ENCODE measurements at regions not wholly inside any gene's neighbourhood (a gene's known extent, or its start where the extent isn't known, plus 50 kb on each side); places are given as distances from the start of the nearest gene placed in this dataset.
A peak's percentile ranks its signal among the peaks of the same experiment; 100 is the strongest.

DNA sequence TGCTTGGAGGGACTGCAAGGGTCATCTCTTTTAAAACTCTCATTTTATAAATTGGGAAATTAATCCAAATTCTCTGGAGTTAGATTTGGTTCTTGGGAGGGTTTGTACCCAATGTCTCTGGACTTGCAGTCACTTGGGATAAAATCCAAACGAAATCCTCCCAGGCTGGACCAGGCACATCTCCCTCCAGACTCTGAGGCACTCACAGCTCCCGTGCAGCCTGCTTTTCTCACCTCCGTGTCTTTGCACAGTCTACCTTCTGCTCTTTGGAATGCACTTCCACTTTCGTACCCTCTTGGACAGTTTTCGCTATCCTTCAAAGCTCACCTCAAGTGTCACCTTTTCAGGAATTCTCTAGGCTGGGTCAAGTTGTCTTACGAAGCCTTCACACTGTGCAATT lies 166.3 kb downstream of the MYCN start:
- H3K27ac ChIP-seq = no peak overlapping the region
- TF ChIP-seq, protein P1, sequence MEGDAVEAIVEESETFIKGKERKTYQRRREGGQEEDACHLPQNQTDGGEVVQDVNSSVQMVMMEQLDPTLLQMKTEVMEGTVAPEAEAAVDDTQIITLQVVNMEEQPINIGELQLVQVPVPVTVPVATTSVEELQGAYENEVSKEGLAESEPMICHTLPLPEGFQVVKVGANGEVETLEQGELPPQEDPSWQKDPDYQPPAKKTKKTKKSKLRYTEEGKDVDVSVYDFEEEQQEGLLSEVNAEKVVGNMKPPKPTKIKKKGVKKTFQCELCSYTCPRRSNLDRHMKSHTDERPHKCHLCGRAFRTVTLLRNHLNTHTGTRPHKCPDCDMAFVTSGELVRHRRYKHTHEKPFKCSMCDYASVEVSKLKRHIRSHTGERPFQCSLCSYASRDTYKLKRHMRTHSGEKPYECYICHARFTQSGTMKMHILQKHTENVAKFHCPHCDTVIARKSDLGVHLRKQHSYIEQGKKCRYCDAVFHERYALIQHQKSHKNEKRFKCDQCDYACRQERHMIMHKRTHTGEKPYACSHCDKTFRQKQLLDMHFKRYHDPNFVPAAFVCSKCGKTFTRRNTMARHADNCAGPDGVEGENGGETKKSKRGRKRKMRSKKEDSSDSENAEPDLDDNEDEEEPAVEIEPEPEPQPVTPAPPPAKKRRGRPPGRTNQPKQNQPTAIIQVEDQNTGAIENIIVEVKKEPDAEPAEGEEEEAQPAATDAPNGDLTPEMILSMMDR (IDR thresholded peaks at IDR 0.05) = no peak
- TF ChIP-seq ZFX (IDR thresholded peaks at IDR 0.05; ENCODE audit: borderline replicate concordance) = no peak

DNA sequence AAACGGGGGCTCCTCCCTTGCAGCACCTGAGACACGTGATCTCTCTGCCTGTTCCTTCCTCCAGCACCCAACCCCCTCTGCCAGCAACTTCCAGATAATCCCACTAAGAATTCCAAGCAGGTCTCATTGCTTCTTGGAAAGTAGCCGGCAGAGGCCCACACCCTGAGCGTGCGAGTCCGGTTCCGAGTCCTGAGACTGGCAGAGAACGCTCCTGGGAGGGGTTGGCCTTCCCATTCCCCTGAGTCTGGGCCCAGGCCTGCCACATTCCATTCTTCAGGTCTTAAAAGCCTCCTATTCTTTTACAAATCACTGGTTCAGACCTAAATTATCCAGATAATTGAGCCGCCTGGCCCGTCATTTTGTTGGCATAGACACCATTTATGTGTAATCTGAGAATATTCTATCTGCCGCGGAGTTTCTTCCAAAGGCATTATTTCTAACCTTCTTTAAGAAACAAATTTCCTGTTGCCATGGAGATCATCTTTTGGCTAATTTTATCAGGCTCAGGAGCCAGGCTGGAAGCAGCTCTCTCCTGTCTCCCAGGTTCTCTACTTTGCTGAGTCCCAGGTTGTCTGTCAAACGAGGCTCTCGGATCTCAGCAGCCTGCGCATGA lies 165.4 kb downstream of the MYCN start:
- no peak for TF ChIP-seq ZFX (IDR thresholded peaks at IDR 0.05; ENCODE audit: borderline replicate concordance)
- TF ChIP-seq, protein P1 (IDR thresholded peaks at IDR 0.05) = no peak
- no peak overlapping the region for H3K27ac ChIP-seq

DNA sequence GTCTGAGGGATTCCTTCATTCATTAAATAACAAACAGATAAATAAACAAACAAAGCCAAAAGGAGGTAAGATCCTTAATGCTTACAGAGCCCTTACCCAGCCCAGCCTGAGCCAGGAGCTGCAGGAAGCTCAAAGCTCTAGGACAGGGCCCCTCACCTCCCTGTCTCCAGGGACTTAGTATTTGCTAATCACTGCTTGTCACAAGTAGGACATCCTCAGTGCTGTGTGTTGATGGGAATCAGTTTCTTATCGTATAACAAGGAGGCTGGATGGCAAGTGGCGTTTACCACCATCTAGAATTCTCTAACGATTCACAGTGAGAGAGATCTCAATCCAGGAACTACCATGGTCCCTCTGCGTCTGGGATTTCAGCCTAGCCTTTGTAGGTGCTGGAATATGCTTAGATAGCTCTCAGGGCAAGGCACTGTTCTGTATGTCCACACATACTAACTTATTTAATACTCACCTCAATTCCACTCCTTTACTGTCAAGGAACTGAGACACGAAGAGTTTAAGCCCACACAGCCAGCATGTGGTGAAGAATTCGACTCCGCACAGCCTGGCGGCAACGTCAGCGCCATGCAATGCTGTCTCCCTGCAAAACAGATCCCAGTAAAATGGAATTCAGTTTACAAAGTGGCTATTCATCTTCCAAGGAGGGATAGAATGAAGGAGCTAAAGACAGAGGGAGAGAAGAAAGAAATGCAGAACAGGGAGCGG lies 164.8 kb downstream of the MYCN start:
- TF ChIP-seq, protein P1 (IDR thresholded peaks at IDR 0.05) = no peak
- TF ChIP-seq ZFX (IDR thresholded peaks at IDR 0.05; ENCODE audit: borderline replicate concordance) = no peak
- H3K27ac ChIP-seq = peak overlapping the region; percentile 59

DNA sequence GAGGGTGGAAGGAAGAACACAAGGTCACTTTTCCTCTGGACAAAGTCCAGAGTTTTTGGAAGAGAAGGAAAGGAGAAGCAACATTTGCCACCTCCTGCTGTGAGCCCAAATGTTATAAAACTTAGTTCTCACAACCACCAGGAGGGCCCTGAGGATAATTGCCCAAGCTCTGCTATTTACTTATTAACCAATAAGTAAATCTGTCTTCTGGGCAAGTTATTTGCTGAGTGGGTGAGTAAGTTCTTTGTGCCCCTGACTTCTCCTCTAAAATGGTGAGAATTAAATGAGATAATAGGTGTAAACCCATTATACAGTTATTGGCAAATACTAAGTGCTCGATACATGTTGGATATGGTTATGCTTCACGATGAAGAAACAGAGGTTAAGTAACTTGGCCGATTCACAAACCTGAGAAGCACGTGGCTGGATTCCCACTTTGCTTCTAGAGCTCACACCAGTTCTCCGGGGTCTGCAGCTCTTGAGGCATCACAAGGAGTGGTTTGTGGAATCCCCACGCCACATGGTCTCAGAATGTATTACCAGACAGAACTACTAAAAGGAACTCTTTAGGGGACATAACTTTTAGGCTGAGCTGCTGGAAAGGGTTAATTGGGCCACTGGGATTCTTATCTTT lies 164.1 kb downstream of the MYCN start:
- H3K27ac ChIP-seq = peak overlapping the region; percentile 59
- TF ChIP-seq ZFX (IDR thresholded peaks at IDR 0.05; ENCODE audit: borderline replicate concordance) = no peak
- TF ChIP-seq, protein P1 (IDR thresholded peaks at IDR 0.05) = no peak

DNA sequence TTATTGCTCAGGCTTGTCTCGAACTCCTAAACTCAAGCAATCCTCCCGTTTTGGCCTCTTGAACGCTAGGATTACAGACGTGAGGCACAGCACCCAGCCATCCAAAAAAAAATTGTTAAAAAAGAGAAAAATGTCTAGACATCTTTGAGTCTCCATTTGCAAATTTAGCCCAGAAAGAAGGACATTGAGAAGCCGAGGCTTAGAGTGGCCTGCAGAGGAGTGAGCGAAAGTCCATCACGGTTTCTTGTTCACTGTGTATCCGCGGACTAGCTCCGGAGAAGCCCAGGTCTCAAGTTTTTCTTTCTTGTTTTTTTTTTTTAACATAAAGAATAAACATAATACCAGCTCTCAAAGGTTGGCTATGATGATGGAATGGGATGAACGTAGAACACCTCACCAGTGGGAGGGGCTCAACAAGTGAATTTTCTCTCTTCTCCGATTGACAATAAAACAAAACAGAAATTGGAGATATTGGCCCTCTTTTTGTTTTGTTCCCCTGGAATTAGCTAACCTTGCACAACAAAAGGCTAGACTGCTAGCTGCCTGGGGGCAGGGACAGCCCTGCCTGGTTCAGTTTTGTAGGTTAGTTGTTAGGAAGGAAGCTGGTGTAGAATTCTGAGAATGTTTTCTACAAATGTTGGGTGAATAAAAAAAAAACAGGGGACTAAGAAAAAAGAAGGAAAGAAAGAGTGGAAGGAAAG lies 163.4 kb downstream of the MYCN start:
- peak overlapping the region; percentile 59 for H3K27ac ChIP-seq
- no peak for TF ChIP-seq ZFX (IDR thresholded peaks at IDR 0.05; ENCODE audit: borderline replicate concordance)
- TF ChIP-seq, protein P1 (IDR thresholded peaks at IDR 0.05) = no peak

DNA sequence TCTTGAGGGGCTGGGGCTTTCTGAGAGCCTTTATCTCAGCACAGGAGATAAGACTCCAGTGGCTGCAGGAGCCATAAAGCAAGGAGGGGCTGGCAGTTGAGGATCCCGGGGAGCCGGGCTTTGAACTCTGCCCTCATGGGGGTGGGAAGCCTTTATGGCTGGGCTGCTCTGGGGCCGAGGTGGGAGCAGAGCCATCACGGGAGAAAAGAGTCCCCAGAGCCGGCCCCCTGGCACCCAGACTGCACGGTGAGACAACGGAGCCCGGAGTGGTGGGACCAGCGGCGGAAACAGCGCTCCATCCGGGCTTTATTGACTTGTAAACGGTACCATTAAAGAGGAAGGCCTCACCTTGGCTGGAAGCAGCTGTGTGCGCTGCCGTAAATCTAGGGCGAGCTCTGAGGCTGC lies 162.6 kb downstream of the MYCN start:
- no peak overlapping the region for H3K27ac ChIP-seq
- TF ChIP-seq, protein P1 (IDR thresholded peaks at IDR 0.05) = no peak
- no peak for TF ChIP-seq ZFX (IDR thresholded peaks at IDR 0.05; ENCODE audit: borderline replicate concordance)

All from 22Rv1 (cell line).